HEK293 (cell line): ENCODE measurements at regions not wholly inside any gene's neighbourhood (a gene's known extent, or its start where the extent isn't known, plus 50 kb on each side); places are given as distances from the start of the nearest gene placed in this dataset.

Experiments
- CTCF ChIA-PET: fragments of 350-600 bp; formaldehyde crosslinking; extraction: SDS; loops from one replicate; lab custom pipeline; 2021; ENCODE audit warnings: antibody characterized with exemption; lab: Yijun Ruan, JAX
- POLR2A ChIA-PET: fragments of 300-600 bp; formaldehyde crosslinking; extraction: SDS; loops from one replicate; lab custom pipeline; 2020; ENCODE audit warnings: antibody characterized with exemption, inconsistent platforms; lab: Yijun Ruan, JAX
- H3K27ac ChIP-seq: fragments of 200-500 bp; sonication (Bioruptor generic); 2 replicates; pipeline ENCODE4 v1.5.1; 2014; ENCODE audit warnings: low read depth, low read length, control low read depth, inconsistent platforms; ENCODE audit errors: extremely low read depth
- H3K36me3 ChIP-seq, 2 experiments: fragments of 200-500 bp in 1 of 2; sonication (Bioruptor generic) in 1 of 2; 1 replicate in 1 of 2; 2 replicates in 1 of 2; pipeline ENCODE4 v1.5.1; 2014 to 2017; ENCODE audit warnings: inconsistent platforms in 2 of 2, low read length in 2 of 2; ENCODE audit not compliant: control insufficient read depth in 2 of 2, insufficient read depth in 1 of 2
- H3K4me1 ChIP-seq: fragments of 200-500 bp; sonication (Bioruptor generic); 2 replicates; pipeline ENCODE4 v1.5.1; 2014; ENCODE audit warnings: mild to moderate bottlenecking, low read length, inconsistent platforms; ENCODE audit not compliant: control insufficient read depth, insufficient read depth
- H3K4me3 ChIP-seq: 2 replicates; pipeline ENCODE4 v1.5.1; 2011; ENCODE audit warnings: low read depth, mild to moderate bottlenecking, control low read depth, low read length, moderate library complexity
- H3K9me3 ChIP-seq: fragments of 200-500 bp; sonication (Bioruptor generic); 2 replicates; pipeline ENCODE4 v1.5.1; 2014; ENCODE audit warnings: low read depth, low read length, inconsistent platforms; ENCODE audit not compliant: control insufficient read depth, insufficient read depth
- BCL11B ChIP-seq: fragments of 450-650 bp; formaldehyde crosslinking; IDR thresholded peaks from 2 replicates; pipeline ENCODE4 v1.5.1; 2016; ENCODE audit warnings: low read depth, missing biosample characterization, missing genetic modification characterization
- BCL6B ChIP-seq: fragments of 450-650 bp; formaldehyde crosslinking; IDR thresholded peaks from 2 replicates; pipeline ENCODE4 v1.5.1; 2017; ENCODE audit warnings: missing biosample characterization, missing genetic modification characterization
- HIC1 ChIP-seq: fragments of 450-650 bp; formaldehyde crosslinking; IDR thresholded peaks from 2 replicates; pipeline ENCODE4 v1.5.1; 2016; ENCODE audit warnings: missing biosample characterization, missing genetic modification characterization
- KLF9 ChIP-seq: fragments of 450-650 bp; formaldehyde crosslinking; IDR thresholded peaks from 2 replicates; pipeline ENCODE4 v1.5.1; 2016; ENCODE audit warnings: missing biosample characterization, missing genetic modification characterization, low read depth
- PRDM4 ChIP-seq: fragments of 450-650 bp; formaldehyde crosslinking; IDR thresholded peaks from 2 replicates; pipeline ENCODE4 v1.5.1; 2017; ENCODE audit warnings: missing biosample characterization, missing genetic modification characterization
- REPIN1 ChIP-seq: fragments of 450-650 bp; formaldehyde crosslinking; IDR thresholded peaks from 2 replicates; pipeline ENCODE4 v1.5.1; 2017; ENCODE audit warnings: missing biosample characterization, missing genetic modification characterization, low read depth
- SETDB1 ChIP-seq: IDR thresholded peaks from one replicate; pipeline ENCODE4 v1.6.1; 2017; ENCODE audit warnings: mild to moderate bottlenecking, low read length, moderate library complexity, mixed read lengths; ENCODE audit not compliant: insufficient read length
- TSHZ1 ChIP-seq: fragments of 450-650 bp; formaldehyde crosslinking; IDR thresholded peaks from 2 replicates; pipeline ENCODE4 v1.5.1; 2016; ENCODE audit warnings: missing biosample characterization, missing genetic modification characterization, borderline replicate concordance
- ZBTB11 ChIP-seq: fragments of 450-650 bp; formaldehyde crosslinking; conservative IDR thresholded peaks from 2 replicates; pipeline ENCODE4 v1.5.1; 2016; ENCODE audit warnings: low read depth, missing biosample characterization, missing genetic modification characterization
- ZNF133 ChIP-seq: fragments of 450-650 bp; formaldehyde crosslinking; IDR thresholded peaks from 2 replicates; pipeline ENCODE4 v1.5.1; 2016; ENCODE audit warnings: missing biosample characterization, missing genetic modification characterization
- ZNF138 ChIP-seq: fragments of 450-650 bp; formaldehyde crosslinking; IDR thresholded peaks from 2 replicates; pipeline ENCODE4 v1.5.1; 2016; ENCODE audit warnings: missing biosample characterization, missing genetic modification characterization, borderline replicate concordance
- ZNF155 ChIP-seq: fragments of 450-650 bp; formaldehyde crosslinking; IDR thresholded peaks from 2 replicates; pipeline ENCODE4 v1.5.1; 2016; ENCODE audit warnings: missing biosample characterization, missing genetic modification characterization
- ZNF214 ChIP-seq: fragments of 450-650 bp; formaldehyde crosslinking; IDR thresholded peaks from 2 replicates; pipeline ENCODE4 v1.5.1; 2017; ENCODE audit warnings: missing biosample characterization, mild to moderate bottlenecking, missing genetic modification characterization, borderline replicate concordance
- ZNF394 ChIP-seq: fragments of 450-650 bp; formaldehyde crosslinking; IDR thresholded peaks from 2 replicates; pipeline ENCODE4 v1.5.1; 2016; ENCODE audit warnings: missing biosample characterization, missing genetic modification characterization, mild to moderate bottlenecking, moderate library complexity, borderline replicate concordance
- ZNF510 ChIP-seq: fragments of 450-650 bp; formaldehyde crosslinking; IDR thresholded peaks from 2 replicates; pipeline ENCODE4 v1.5.1; 2018; ENCODE audit warnings: mild to moderate bottlenecking, missing genetic modification characterization, missing biosample characterization; ENCODE audit not compliant: insufficient replicate concordance
- ZNF514 ChIP-seq: fragments of 450-650 bp; formaldehyde crosslinking; IDR thresholded peaks from 2 replicates; pipeline ENCODE4 v1.5.1; 2016; ENCODE audit warnings: missing biosample characterization, missing genetic modification characterization
- ZNF621 ChIP-seq: fragments of 450-650 bp; formaldehyde crosslinking; IDR thresholded peaks from 2 replicates; pipeline ENCODE4 v1.5.1; 2017; ENCODE audit warnings: missing biosample characterization, missing genetic modification characterization
- ZNF654 ChIP-seq: fragments of 450-650 bp; formaldehyde crosslinking; IDR thresholded peaks from 2 replicates; pipeline ENCODE4 v1.5.1; 2016; ENCODE audit warnings: low read depth, missing biosample characterization, missing genetic modification characterization
- ZNF664 ChIP-seq: fragments of 450-650 bp; formaldehyde crosslinking; IDR thresholded peaks from 2 replicates; pipeline ENCODE4 v1.5.1; 2016; ENCODE audit warnings: missing biosample characterization, missing genetic modification characterization

GRCh38 chr18:42261731-42262130, 306.7 kb downstream of the PIK3C3 start (continued):
- TF ChIP-seq HIC1 (tag by site-specific recombination) (no peak), ZBTB11 (tag by site-specific recombination) (no peak), ZNF621 (tag by site-specific recombination) (no peak)

GRCh38 chr18:42264497-42264896, 309.5 kb downstream of the PIK3C3 start:
- ChIA-PET POLR2A (no interaction called here), CTCF (interaction anchor here (0.6 kb wide), 1 partner anchor 150 kb away, joined by 3 read pairs; no protein-coding TSS in a partner anchor)
- H3K27ac ChIP-seq = no peak overlapping the region
- no peaks in the 10 kb centered on the region for H3K4me1 ChIP-seq
- no peaks in the 10 kb centered on the region for H3K36me3 ChIP-seq
- H3K4me3 ChIP-seq = no peak overlapping the region
- no peaks in the 10 kb centered on the region; the same call in 1 of the 2 replicates for H3K9me3 ChIP-seq
- no peak for TF ChIP-seq TSHZ1 (tag by site-specific recombination)
- no peak for TF ChIP-seq BCL11B (tag by site-specific recombination)
- no peak for TF ChIP-seq ZNF664 (tag by site-specific recombination)
- TF ChIP-seq ZNF155 (tag by site-specific recombination) = no peak
- no peak for TF ChIP-seq ZNF394 (tag by site-specific recombination)

GRCh38 chr18:42268186-42268725, 313.2 kb downstream of the PIK3C3 start:
- Histone ChIP-seq H3K36me3 (no peaks in the 10 kb centered on the region), H3K4me3 (no peak overlapping the region), H3K4me1 (peaks cover 4% of the 10 kb centered on the region; the same call in 1 of the 2 replicates), H3K27ac (no peak overlapping the region), H3K9me3 (no peaks in the 10 kb centered on the region; the same call in 1 of the 2 replicates)
- ChIA-PET POLR2A (no interaction called here), CTCF (interaction anchor here (0.9 to 1.1 kb wide), 3 partner anchors 29 to 154 kb away, joined by 3 to 5 read pairs (median 3); no protein-coding TSS in a partner anchor)
- TF ChIP-seq ZNF514 (tag by site-specific recombination) (no peak), PRDM4 (tag by site-specific recombination) (no peak), ZNF214 (no peak), REPIN1 (no peak), KLF9 (tag by site-specific recombination) (no peak), ZNF510 (no peak), BCL6B (tag by site-specific recombination) (no peak), ZNF138 (tag by site-specific recombination) (no peak), ZNF133 (tag by site-specific recombination) (no peak), SETDB1 (no peak), ZNF654 (no peak)
